ENCODE measurements at regions not wholly inside any gene's neighbourhood (a gene's known extent, or its start where the extent isn't known, plus 50 kb on each side); places are given as distances from the start of the nearest gene placed in this dataset.
"Not testable (repeated sequence)": the region's sequence is repeated elsewhere in the genome, so short reads cannot be mapped to it uniquely, and the experiment has no call there.

DNA sequence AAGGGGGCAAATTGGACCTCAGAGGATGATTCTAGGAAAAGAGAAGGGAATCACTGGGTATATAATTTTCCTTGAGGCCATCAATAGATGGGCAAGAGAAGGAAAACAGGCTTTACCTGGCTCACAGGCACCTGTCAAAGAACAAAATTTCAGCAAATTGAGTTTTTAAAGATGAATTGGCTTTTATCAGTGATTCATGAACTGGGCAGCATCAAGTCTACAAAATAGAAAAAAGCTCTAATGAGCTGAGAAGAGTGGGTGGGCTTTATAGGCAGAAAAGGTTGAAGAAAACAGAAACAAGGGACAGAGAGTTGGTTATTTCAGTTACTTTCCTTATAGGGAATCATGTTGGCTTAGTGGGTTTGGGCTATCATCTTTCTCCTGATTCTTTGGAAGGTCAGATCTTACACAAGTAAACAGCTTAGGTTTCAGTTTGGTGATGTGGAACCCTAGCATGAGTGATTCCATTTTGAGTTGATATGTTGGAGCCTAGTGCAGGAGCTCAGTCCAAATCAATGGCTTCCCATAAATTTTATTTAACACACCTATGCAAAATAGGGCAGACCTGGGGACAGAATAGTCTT, 120.7 kb upstream of the MED14 start:
- no peak overlapping the region for H3K9ac ChIP-seq (ENCODE audit: low read length)
- H3K9me2 ChIP-seq (ENCODE audit: low read depth, low read length): no peaks in the 10 kb centered on the region
- TF ChIP-seq EZH2 (IDR thresholded peaks at IDR 0.05; ENCODE audit: borderline replicate concordance, low read length): no peak
- TF ChIP-seq CTCF (IDR thresholded peaks at IDR 0.05; ENCODE audit: low read length): no peak
- H2AFZ ChIP-seq (ENCODE audit: low read length): no peak overlapping the region
- no peaks in the 10 kb centered on the region for H3K36me3 ChIP-seq (ENCODE audit: insufficient read depth, low read length)
- H3K4me3 ChIP-seq (ENCODE audit: low read depth, low read length, poor library complexity, severe bottlenecking): no peak overlapping the region
- no peak overlapping the region for H3K4me2 ChIP-seq (ENCODE audit: low read length)
- H3K9me3 ChIP-seq (ENCODE audit: low read length): no peaks in the 10 kb centered on the region
- no peaks in the 10 kb centered on the region for H3K27me3 ChIP-seq (ENCODE audit: insufficient read depth, low read length)
- H3K27ac ChIP-seq (ENCODE audit: low read depth, low read length, poor library complexity, severe bottlenecking): no peak overlapping the region
- no peaks in the 10 kb centered on the region for H3K4me1 ChIP-seq (ENCODE audit: insufficient read depth, low read length, severe bottlenecking)
- no peaks in the 10 kb centered on the region for H3K79me2 ChIP-seq (ENCODE audit: insufficient read depth, low read length)
- H3F3A ChIP-seq (ENCODE audit: insufficient read depth, low read length): no peaks in the 10 kb centered on the region
- no peaks in the 10 kb centered on the region for H4K20me1 ChIP-seq (ENCODE audit: insufficient read depth, low read length)

DNA sequence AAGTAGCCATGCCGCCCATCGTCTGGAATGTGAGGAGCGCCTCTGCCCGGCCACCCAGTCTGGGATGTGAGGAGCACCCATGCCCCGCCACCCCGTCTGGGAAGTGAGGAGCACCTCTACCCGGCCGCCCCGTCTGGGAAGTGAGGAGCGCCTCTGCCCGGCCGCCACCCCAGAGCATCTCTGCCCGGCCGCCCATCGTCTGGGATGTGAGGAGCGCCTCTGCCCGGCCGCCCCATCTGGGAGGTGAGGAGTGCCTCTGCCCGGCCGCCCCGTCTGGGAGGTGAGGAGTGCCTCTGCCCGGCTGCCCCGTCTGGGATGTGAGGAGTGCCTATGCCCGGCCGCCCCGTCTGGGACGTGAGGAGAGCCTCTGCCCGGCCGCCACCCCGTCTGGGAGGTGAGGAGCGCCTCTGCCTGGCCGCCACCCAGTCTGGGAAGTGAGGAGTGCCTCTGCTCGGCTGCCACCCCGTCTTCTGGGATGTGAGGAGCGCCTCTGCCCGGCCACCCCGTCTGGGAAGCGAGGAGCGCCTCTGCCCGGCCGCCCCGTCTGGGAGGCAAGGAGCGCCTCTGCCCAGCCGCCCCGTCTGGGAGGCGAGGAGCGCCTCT, 126.7 kb upstream of the MED14 start:
- not testable (repeated sequence) for H3K79me2 ChIP-seq (ENCODE audit: insufficient read depth, low read length); H3K9me3 ChIP-seq (ENCODE audit: low read length); H3K4me1 ChIP-seq (ENCODE audit: insufficient read depth, low read length, severe bottlenecking); H3K27ac ChIP-seq (ENCODE audit: low read depth, low read length, poor library complexity, severe bottlenecking); H2AFZ ChIP-seq (ENCODE audit: low read length); H3K4me2 ChIP-seq (ENCODE audit: low read length); H3K4me3 ChIP-seq (ENCODE audit: low read depth, low read length, poor library complexity, severe bottlenecking); H3F3A ChIP-seq (ENCODE audit: insufficient read depth, low read length); H3K36me3 ChIP-seq (ENCODE audit: insufficient read depth, low read length); H3K9ac ChIP-seq (ENCODE audit: low read length); H3K27me3 ChIP-seq (ENCODE audit: insufficient read depth, low read length); H3K9me2 ChIP-seq (ENCODE audit: low read depth, low read length); H4K20me1 ChIP-seq (ENCODE audit: insufficient read depth, low read length)

- not testable (repeated sequence) for H3K9ac ChIP-seq (ENCODE audit: low read length); H2AFZ ChIP-seq (ENCODE audit: low read length); H3K27ac ChIP-seq (ENCODE audit: low read depth, low read length, poor library complexity, severe bottlenecking); H3K36me3 ChIP-seq (ENCODE audit: insufficient read depth, low read length); H3F3A ChIP-seq (ENCODE audit: insufficient read depth, low read length); H3K9me3 ChIP-seq (ENCODE audit: low read length); H3K4me2 ChIP-seq (ENCODE audit: low read length); H3K4me3 ChIP-seq (ENCODE audit: low read depth, low read length, poor library complexity, severe bottlenecking); H3K27me3 ChIP-seq (ENCODE audit: insufficient read depth, low read length); H3K4me1 ChIP-seq (ENCODE audit: insufficient read depth, low read length, severe bottlenecking); H4K20me1 ChIP-seq (ENCODE audit: insufficient read depth, low read length); H3K79me2 ChIP-seq (ENCODE audit: insufficient read depth, low read length); H3K9me2 ChIP-seq (ENCODE audit: low read depth, low read length)
Measured at GRCh38 chrX:40863260-40863659, 127.9 kb upstream of the MED14 start.

DNA sequence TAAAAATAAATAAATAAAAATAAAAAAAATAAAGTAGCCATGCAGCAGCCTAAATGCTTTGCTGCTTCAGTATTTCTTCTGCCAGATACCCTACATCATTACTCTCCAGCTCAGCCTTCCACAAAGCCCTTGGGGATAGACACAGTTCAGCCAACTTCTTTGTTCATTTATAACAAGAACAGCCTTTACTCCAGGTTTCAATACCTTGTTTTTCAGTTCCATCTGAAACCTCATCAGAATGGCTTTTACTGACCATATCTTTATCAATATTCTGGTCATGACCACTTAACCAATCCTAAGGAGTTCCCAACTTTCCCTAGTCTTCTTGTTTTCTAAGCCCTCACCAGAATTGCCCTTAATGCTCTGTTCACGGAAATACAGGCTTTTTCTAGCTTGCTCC, 128.3 kb upstream of the MED14 start:
- Histone ChIP-seq H2AFZ (ENCODE audit: low read length) (no peak overlapping the region), H3K9ac (ENCODE audit: low read length) (no peak overlapping the region), H3K4me2 (ENCODE audit: low read length) (no peak overlapping the region), H3K36me3 (ENCODE audit: insufficient read depth, low read length) (no peaks in the 10 kb centered on the region), H3K27ac (ENCODE audit: low read depth, low read length, poor library complexity, severe bottlenecking) (no peak overlapping the region), H3K4me1 (ENCODE audit: insufficient read depth, low read length, severe bottlenecking) (no peaks in the 10 kb centered on the region), H3K9me2 (ENCODE audit: low read depth, low read length) (no peaks in the 10 kb centered on the region), H3K9me3 (ENCODE audit: low read length) (no peaks in the 10 kb centered on the region), H4K20me1 (ENCODE audit: insufficient read depth, low read length) (no peaks in the 10 kb centered on the region), H3K27me3 (ENCODE audit: insufficient read depth, low read length) (no peaks in the 10 kb centered on the region), H3K79me2 (ENCODE audit: insufficient read depth, low read length) (no peaks in the 10 kb centered on the region), H3F3A (ENCODE audit: insufficient read depth, low read length) (no peaks in the 10 kb centered on the region), H3K4me3 (ENCODE audit: low read depth, low read length, poor library complexity, severe bottlenecking) (no peak overlapping the region)
- no peak for TF ChIP-seq EZH2 (IDR thresholded peaks at IDR 0.05; ENCODE audit: borderline replicate concordance, low read length)
- no peak for TF ChIP-seq CTCF (IDR thresholded peaks at IDR 0.05; ENCODE audit: low read length)
